ENCODE measurements at regions not wholly inside any gene's neighbourhood (a gene's known extent, or its start where the extent isn't known, plus 50 kb on each side); places are given as distances from the start of the nearest gene placed in this dataset.

DNA sequence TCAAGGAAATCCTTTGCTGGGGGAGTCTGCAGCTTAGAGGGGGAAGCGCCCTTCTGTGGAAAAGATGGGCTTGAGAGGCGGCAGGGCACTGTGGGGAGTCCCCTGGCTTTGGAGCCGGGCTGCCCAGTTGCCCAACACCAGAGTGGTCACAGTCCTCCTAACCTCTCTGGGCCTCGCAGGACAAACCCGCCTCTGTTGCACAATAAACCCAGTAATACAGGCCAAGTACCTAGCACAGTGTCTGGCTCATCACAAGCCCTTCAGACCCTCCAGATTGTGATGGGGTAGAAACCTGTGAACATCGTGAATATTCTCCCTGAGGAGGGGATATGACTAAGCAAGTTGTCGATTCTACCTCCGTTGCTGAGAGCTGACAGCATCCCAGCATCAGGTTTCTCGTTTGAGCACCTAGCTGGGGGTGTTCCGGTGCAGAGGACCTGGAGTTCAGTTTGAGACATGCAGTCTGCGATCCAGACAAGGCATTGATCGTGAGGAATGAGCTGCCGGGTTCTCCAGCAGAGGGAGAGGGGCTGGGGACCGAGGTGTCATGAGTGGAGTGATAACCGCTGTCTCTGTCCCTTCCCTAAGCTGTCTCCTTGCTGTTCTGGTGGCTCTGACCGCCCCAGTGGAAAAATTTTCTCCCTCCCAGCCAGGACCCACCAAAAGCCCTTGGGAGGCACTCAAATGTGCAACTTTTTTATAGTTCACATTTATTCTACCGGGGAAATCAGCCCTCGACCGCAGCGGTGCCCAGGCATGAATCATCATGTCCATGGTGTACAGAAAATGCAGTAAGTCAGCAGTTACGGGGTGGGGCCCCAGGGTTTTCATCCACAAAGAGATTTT is 161.9 kb downstream of the WSCD1 start:
- H3K4me3 ChIP-seq (ENCODE audit: low read depth, poor library complexity, severe bottlenecking), result no peak overlapping the region
- no peak for TF ChIP-seq POLR2A (IDR thresholded peaks at IDR 0.05)
- TF ChIP-seq, protein P1, sequence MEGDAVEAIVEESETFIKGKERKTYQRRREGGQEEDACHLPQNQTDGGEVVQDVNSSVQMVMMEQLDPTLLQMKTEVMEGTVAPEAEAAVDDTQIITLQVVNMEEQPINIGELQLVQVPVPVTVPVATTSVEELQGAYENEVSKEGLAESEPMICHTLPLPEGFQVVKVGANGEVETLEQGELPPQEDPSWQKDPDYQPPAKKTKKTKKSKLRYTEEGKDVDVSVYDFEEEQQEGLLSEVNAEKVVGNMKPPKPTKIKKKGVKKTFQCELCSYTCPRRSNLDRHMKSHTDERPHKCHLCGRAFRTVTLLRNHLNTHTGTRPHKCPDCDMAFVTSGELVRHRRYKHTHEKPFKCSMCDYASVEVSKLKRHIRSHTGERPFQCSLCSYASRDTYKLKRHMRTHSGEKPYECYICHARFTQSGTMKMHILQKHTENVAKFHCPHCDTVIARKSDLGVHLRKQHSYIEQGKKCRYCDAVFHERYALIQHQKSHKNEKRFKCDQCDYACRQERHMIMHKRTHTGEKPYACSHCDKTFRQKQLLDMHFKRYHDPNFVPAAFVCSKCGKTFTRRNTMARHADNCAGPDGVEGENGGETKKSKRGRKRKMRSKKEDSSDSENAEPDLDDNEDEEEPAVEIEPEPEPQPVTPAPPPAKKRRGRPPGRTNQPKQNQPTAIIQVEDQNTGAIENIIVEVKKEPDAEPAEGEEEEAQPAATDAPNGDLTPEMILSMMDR (IDR thresholded peaks at IDR 0.05), result no peak
- DNase-seq (ENCODE audit: low spot score in 2 of 2), result peak in 1 of 2 donors; percentile 64
- 39 to 42% methylated on average over 21 of the region's 21 CpGs for WGBS, 2 donors
- intact Hi-C loops (cut with DNase I; ENCODE audit: low total_unique reads), result no loop called here

- TF ChIP-seq, protein P1 (IDR thresholded peaks at IDR 0.05), result no peak
- no peak for TF ChIP-seq POLR2A (IDR thresholded peaks at IDR 0.05)
- WGBS, 2 donors, result 79 to 86% methylated on average over 8 of the region's 8 CpGs
Measured at GRCh38 chr17:6231465-6231864, 161.3 kb downstream of the WSCD1 start.

DNA sequence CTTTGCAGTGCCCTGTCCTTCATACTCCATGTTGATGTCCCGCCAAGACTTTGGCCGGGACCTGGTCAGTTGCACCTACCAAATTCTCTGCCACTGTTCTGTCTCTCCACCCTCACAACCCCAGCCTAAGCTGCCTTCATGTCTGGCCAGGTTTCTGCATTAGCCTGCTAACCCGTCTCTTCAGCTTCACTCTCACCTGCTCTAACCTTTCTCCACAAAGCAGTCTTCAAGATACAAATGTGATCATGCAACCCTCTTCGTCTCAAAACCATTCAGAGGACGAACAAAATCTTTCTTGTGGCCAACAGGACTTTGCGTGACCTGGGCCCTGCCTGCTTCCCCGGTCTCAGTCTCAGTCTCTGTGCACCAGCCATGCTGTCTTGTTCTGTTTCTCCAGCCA is 148.2 kb downstream of the WSCD1 start:
- intact Hi-C loops (cut with DNase I; ENCODE audit: low total_unique reads), result no loop called here
- 84 to 86% methylated on average over 7 of the region's 7 CpGs for WGBS, 2 donors
- DNase-seq (ENCODE audit: low spot score in 2 of 2), result no peak
- TF ChIP-seq POLR2A (IDR thresholded peaks at IDR 0.05), result no peak
- TF ChIP-seq, protein P1 (IDR thresholded peaks at IDR 0.05), result no peak
- H3K4me3 ChIP-seq (ENCODE audit: low read depth, poor library complexity, severe bottlenecking), result no peak overlapping the region

More at GRCh38 chr17:6231465-6231864, 161.3 kb downstream of the WSCD1 start:
- DNase-seq (ENCODE audit: low spot score in 2 of 2), result peak in 1 of 2 donors; percentile 57
- no peak overlapping the region for H3K4me3 ChIP-seq (ENCODE audit: low read depth, poor library complexity, severe bottlenecking)
- intact Hi-C loops (cut with DNase I; ENCODE audit: low total_unique reads), result no loop called here

DNA sequence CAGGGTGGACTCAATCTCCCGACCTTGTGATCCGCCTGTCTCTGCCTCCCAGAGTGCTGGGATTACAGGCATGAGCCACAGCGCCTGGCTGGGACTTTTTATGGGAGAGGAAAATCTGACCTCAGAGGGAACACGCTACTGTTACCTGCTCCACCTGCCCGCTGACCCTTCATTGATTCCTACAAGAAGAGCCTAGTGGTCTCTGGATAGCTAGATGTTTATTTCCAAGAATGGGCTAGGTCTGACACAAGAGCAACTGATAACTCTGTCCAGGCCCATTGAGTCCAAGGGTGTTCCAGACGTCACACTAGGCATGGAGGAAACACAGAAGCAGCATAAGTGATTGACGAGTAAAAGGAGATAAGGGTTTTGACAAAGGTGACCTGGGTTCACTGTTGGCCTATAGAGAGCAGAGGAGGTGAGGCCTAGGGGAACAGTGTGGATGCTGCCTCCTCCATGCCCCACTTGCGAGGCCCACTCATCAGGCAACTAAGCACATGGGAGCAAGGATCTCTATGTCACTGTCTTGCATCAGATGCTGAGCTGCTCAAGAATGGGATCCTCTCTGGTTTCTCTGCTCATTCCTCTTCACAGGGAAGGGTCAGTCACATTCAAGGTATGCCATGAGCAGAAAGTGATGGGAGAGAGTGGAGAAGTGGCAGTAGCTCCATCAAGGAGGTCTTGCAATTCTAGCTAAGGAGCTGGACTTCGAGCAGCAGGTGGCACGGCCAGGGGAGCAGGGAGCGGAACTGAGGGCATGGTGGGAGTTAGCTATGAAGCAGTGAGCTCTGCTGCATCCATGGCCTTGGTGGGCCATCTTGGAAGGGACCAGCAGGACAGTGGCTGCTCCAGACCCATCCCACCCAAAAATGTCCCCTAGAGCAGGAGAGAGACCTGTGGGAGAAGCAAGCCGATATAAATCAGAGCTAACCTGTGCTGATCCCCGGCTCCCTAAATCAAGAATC is 145.2 kb downstream of the WSCD1 start:
- intact Hi-C loops (cut with DNase I; ENCODE audit: low total_unique reads), result no loop called here
- TF ChIP-seq, protein P1 (IDR thresholded peaks at IDR 0.05), result no peak
- TF ChIP-seq POLR2A (IDR thresholded peaks at IDR 0.05), result no peak
- WGBS, 2 donors, result 83 to 88% methylated on average over 13 of the region's 13 CpGs
- peak in 1 of 2 donors; percentile 72 for DNase-seq (ENCODE audit: low spot score in 2 of 2)
- no peak overlapping the region for H3K4me3 ChIP-seq (ENCODE audit: low read depth, poor library complexity, severe bottlenecking)

DNA sequence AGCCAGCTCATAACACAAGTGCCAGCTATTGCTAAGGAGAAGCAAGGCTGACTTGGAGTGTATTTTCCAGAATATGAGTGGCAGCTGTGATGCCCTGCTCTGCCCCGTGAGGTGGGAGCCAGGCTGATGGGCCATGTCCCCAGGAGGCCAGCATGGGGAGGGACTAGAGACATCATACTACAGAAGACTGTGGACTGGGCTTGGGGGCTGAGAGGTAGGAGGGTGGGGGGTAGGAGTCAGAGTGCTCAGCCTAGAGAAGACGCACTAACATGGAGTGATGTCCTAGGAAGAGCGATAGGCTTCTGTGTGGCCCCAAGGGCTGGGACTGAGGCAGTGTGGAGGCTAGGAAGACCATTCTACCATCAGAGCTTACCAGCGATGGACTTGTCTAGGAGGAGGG is 143.7 kb downstream of the WSCD1 start:
- TF ChIP-seq, protein P1 (IDR thresholded peaks at IDR 0.05), result no peak
- TF ChIP-seq POLR2A (IDR thresholded peaks at IDR 0.05), result no peak
- DNase-seq (ENCODE audit: low spot score in 2 of 2), result peak in 1 of 2 donors; percentile 46
- H3K4me3 ChIP-seq (ENCODE audit: low read depth, poor library complexity, severe bottlenecking), result no peak overlapping the region
- 90 to 92% methylated on average over 4 of the region's 4 CpGs for WGBS, 2 donors
- intact Hi-C loops (cut with DNase I; ENCODE audit: low total_unique reads), result no loop called here

Data from lower leg skin (tissue), 4 donors.